Adipocyte (in vitro differentiated cells): ENCODE measurements at regions not wholly inside any gene's neighbourhood (a gene's known extent, or its start where the extent isn't known, plus 50 kb on each side); places are given as distances from the start of the nearest gene placed in this dataset.
"Not testable (repeated sequence)": the region's sequence is repeated elsewhere in the genome, so short reads cannot be mapped to it uniquely, and the experiment has no call there.

Source experiments
- DNase-seq: peaks from one replicate; pipeline ENCODE4 v3.0.0-alpha.2; 2015; ENCODE audit warnings: low read depth
- H3K27me3 ChIP-seq: replicated peaks from 2 replicates; pipeline ENCODE4 v1.7.0; 2013; ENCODE audit warnings: mild to moderate bottlenecking, low read length, moderate library complexity; ENCODE audit not compliant: control insufficient read depth, insufficient read depth
- H3K36me3 ChIP-seq: 2 replicates; pipeline ENCODE4 v1.7.0; 2013; ENCODE audit warnings: low read length, mild to moderate bottlenecking, moderate library complexity; ENCODE audit not compliant: control insufficient read depth, insufficient read depth, severe bottlenecking
- H3K4me1 ChIP-seq: 2 replicates; pipeline ENCODE4 v1.7.0; 2013; ENCODE audit warnings: mild to moderate bottlenecking, low read length, moderate library complexity; ENCODE audit not compliant: control insufficient read depth, insufficient read depth
- H3K4me3 ChIP-seq: 2 replicates; pipeline ENCODE4 v1.7.0; 2013; ENCODE audit warnings: mild to moderate bottlenecking, low read length, moderate library complexity
- H3K9ac ChIP-seq: 2 replicates; pipeline ENCODE4 v1.7.0; 2013; ENCODE audit warnings: mild to moderate bottlenecking, low read length, moderate library complexity
- H3K9me3 ChIP-seq: 2 replicates; pipeline ENCODE4 v1.7.0; 2013; ENCODE audit warnings: mild to moderate bottlenecking, low read length, moderate library complexity; ENCODE audit not compliant: control insufficient read depth

DNA sequence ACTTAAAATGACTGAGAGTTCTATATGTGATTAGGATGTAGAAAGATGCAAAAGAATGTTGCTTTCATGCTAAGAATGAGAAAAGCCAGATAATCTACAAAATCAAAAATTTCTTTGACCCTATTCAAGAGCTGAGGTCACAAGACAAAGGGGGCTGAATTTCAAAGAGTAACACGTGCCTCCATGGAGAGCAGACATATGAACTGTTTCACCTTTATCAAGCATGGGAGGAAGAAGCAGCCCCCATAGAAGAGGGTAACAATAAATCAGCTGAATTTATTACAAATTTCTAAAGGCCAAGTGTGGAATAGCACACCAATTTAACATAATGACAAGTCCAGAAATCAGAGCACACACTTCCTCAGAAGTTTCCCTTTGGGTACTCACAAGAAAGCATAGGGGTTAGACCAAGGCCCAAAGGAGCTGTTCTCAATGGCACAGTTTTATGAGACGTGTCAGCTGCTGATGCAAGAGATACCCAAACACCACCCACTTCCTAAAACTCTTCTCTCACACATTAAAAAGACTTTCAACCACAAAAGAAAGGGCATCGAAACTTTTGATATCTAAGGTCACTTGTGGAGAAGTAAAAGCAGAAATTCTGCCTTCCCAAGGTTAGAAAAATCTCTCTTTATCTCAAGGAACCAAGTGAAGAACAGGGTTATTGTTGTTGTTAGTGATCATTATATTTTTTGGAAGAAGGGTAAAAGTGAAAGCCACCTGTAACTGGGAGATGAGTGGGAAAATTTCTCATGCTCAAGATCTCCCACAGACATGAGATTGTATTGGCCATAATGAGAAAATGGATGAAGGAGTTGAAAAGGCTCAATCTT, 950.1 kb downstream of the TRIB2 start:
- no peak overlapping the region for H3K4me3 ChIP-seq
- H3K4me1 ChIP-seq, result peaks cover 7% of the 10 kb centered on the region
- H3K27me3 ChIP-seq, result no peaks in the 10 kb centered on the region
- peaks cover 3% of the 10 kb centered on the region for H3K9me3 ChIP-seq
- H3K36me3 ChIP-seq, result no peaks in the 10 kb centered on the region
- no peak overlapping the region for H3K9ac ChIP-seq
- no peak for DNase-seq

DNA sequence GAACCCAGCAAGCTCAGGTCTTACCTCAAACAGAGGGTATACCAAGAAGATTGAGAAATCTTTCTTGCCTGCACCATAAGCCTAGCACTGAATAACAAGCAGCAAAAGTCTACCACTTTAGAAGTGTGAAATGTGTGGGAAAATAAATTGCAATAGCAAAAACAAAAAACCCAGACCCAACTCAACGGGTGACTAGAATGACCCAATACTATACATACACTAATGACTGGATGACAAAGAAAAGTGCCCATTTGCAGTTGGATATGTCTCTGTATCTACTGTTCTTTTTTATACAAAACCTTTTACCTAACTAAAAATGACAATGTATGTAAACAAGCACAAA, 950.6 kb downstream of the TRIB2 start:
- peaks cover 3% of the 10 kb centered on the region for H3K9me3 ChIP-seq

DNA sequence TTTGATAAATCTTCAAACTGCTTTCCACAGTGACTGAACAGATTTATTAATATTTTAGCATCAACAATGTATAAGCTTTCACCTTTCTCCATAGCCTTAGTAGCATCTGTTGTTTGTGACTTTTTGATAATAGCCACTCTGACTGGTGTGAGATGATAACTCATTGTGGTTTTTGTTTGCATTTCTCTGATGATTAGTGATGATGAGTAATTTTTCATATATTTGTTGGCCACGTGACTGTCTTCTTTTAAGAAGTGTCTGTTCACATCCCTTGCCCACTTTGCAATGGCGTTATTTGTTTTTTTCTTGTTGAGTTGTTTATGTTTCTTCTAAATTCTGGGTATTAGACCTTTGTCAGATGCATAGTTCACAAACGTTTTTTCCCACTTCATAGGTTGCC, 952.9 kb downstream of the TRIB2 start:
- DNase-seq, result no peak

More for the DNA sequence above, 950.6 kb downstream of the TRIB2 start:
- no peaks in the 10 kb centered on the region for H3K36me3 ChIP-seq
- no peaks in the 10 kb centered on the region for H3K27me3 ChIP-seq
- H3K4me1 ChIP-seq, result peaks cover 3% of the 10 kb centered on the region
- no peak for DNase-seq
- H3K4me3 ChIP-seq, result no peak overlapping the region
- H3K9ac ChIP-seq, result no peak overlapping the region

DNA sequence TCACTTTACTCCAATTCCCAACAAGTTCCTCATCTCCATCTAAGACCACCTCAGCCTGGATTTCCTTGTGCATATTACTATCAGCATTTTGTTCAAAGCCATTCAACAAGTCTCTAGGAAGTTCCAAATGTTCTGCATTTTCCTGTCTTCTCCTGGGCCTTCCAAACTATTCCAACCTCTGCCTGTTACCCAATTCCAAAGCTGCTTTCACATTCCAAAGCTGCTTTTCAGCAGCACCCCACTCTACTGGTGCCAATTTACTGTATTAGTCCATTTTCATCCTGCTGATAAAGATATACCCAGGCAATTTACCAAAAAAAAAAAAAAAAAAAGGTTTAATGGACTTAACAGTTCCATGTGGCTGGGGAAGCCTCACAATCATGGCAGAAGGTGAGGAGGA, 957.1 kb downstream of the TRIB2 start:
- H3K9me3 ChIP-seq, H3K4me3 ChIP-seq, H3K36me3 ChIP-seq, H3K27me3 ChIP-seq: not testable (repeated sequence)
- DNase-seq, result peak; percentile 41
- Histone ChIP-seq H3K9ac (peak overlapping the region; percentile 36), H3K4me1 (peaks cover 34% of the 10 kb centered on the region)

More for the DNA sequence above, 952.9 kb downstream of the TRIB2 start:
- Histone ChIP-seq H3K4me1 (peaks cover 16% of the 10 kb centered on the region), H3K9me3 (peaks cover 3% of the 10 kb centered on the region), H3K27me3 (no peaks in the 10 kb centered on the region), H3K36me3 (no peaks in the 10 kb centered on the region), H3K4me3 (no peak overlapping the region), H3K9ac (no peak overlapping the region)

DNA sequence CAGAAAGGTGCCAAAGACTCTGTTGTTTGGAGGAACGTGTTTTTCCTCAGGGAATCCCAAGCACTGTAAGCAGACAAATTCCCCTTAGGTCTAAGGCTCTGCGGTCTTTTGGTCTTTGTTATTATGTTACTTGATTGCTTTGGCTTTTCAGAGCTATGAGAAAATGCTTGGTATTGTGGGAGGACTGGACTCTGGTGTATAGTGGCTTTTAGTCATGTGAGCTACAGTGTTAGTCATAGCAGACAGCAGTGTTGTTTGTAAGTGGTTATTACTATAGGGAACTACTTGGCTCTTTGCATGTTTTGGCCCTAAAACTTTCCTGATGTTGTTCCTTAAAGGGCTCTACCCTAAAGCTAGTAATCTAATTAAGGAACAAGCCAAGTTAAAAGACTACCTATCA, 956.2 kb upstream of the LRATD1 start:
- Histone ChIP-seq H3K4me1 (peaks cover 45% of the 10 kb centered on the region), H3K9ac (peak overlapping the region; percentile 45), H3K9me3 (no peaks in the 10 kb centered on the region), H3K4me3 (no peak overlapping the region), H3K27me3 (no peaks in the 10 kb centered on the region), H3K36me3 (no peaks in the 10 kb centered on the region)
- DNase-seq, result peak; percentile 78

DNA sequence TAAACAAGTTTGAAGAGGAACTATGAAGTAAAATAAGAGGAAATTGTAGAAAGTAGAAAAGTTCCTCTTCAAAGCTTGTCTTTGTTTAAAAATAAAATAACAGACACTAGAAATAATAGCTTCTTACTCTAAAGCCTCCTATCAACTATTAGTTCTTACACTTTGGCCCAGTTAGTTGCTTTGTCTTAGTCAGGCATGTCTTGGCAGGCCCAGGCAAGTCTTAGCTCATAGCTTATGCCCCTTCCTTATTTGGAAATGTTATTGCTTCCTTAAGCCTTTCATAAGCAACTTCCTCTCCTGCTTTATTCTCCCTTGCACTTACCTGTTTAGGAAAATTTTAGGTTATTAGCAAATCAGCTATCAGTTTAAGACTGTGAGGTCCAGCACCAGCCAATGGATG, 950.6 kb upstream of the LRATD1 start:
- peak overlapping the region; percentile 70 for H3K9ac ChIP-seq
- H3K4me3 ChIP-seq, result peak overlapping the region; percentile 68
- peaks cover 14% of the 10 kb centered on the region for H3K9me3 ChIP-seq
- H3K27me3 ChIP-seq, result no peaks in the 10 kb centered on the region
- H3K36me3 ChIP-seq, result no peaks in the 10 kb centered on the region
- DNase-seq, result peak; percentile 54
- peaks cover 36% of the 10 kb centered on the region for H3K4me1 ChIP-seq

DNA sequence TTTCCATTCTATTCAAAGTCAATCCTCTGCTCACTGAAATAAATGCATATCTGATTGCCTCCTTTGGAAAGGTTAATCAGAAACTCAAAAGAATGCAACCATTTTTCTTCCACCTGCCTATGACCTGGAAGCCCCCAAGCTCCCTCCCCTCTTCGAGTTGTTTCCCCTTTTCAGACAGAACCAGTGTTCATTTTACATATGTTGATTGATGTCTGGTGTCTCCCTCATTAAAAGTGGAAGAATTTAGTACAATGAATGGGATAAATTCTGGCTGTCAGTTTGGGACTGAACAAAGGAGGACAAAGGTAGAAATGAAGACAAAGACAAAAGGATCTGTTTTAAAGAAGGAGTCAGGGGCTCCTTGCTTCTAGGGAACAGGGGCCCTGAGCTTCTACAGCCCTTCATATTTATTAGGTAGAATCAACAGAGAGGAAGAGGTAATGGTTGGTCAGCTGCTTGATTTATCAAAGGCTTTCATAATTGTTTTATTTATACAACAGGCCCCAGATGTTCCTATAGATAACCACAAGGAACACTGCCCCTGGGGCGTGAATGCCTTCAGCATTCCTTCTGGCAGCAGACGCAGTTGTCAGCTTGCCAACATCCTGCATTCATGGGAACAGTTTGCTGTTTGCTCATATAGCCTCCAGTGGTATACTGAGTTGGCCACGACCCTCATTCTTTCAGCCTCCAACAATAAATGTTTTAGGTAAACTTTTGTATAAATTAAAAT, 949.8 kb upstream of the LRATD1 start:
- peaks cover 36% of the 10 kb centered on the region for H3K4me1 ChIP-seq
- peak overlapping the region; percentile 68 for H3K4me3 ChIP-seq
- peak overlapping the region; percentile 53 for H3K9ac ChIP-seq
- peaks cover 22% of the 10 kb centered on the region for H3K9me3 ChIP-seq
- H3K27me3 ChIP-seq, result no peaks in the 10 kb centered on the region
- DNase-seq, result peak; percentile 96
- H3K36me3 ChIP-seq, result no peaks in the 10 kb centered on the region

DNA sequence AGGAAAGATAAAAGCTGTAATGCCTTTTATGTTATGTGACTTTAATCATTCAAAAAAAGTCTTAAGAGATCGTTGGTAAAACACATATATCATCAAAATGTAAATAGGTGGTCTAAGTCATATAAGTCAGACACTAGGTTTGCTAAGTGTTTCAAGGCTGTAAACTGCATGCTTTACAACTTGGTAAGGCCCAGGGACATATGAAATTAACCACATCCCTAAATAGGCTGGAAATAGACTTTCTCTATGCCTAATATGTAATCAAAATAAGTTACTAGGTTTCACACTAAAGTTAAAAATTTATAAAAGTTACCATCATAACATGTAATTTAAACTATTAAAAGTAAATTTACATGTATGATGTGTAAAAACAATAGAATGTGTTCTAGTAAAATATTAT, 946.3 kb upstream of the LRATD1 start:
- Histone ChIP-seq H3K4me3 (no peak overlapping the region), H3K27me3 (no peaks in the 10 kb centered on the region), H3K9me3 (peaks cover 37% of the 10 kb centered on the region), H3K9ac (no peak overlapping the region), H3K36me3 (no peaks in the 10 kb centered on the region), H3K4me1 (peaks cover 25% of the 10 kb centered on the region)
- DNase-seq, result no peak

DNA sequence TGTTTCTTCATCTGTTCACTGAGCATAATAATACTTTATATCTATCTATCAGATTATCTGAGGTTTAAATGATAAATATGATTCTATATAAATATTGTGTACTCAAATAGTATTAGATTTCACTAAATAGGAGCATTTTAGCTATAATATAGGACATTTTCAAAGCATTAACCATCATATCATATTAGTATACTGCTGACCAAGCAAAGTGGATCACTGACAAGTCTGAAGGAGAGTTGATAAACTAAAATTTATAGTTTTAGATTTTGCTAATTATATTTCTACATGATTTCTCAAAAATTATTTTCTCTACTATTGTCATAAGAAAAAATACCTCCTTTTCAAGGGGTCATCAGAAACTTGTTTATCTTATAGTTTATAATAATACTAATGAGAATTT, 937.8 kb upstream of the LRATD1 start:
- Histone ChIP-seq H3K36me3 (no peaks in the 10 kb centered on the region), H3K27me3 (no peaks in the 10 kb centered on the region), H3K9ac (no peak overlapping the region), H3K9me3 (no peaks in the 10 kb centered on the region), H3K4me3 (no peak overlapping the region), H3K4me1 (no peaks in the 10 kb centered on the region)
- DNase-seq, result no peak

DNA sequence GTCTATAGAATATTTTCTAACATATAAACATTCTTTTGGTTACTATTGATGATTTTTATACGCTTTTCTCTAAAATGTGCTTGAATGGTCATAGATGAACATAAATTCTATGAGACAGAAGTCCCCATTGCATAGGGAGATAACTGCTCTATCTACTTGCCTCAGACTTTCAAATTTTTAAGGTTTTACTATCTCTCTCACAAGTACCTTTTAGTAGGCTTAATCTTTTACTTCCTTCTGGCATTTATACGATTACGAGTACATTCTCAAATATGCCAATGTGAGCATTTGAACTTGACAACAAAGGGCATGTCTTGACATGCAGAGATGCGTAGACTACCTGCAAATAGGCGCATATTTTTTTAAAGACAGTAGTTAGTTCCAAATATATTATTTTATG, 935.9 kb upstream of the LRATD1 start:
- Histone ChIP-seq H3K9me3 (no peaks in the 10 kb centered on the region), H3K4me3 (no peak overlapping the region), H3K36me3 (no peaks in the 10 kb centered on the region), H3K4me1 (no peaks in the 10 kb centered on the region), H3K27me3 (no peaks in the 10 kb centered on the region), H3K9ac (no peak overlapping the region)
- DNase-seq, result no peak

DNA sequence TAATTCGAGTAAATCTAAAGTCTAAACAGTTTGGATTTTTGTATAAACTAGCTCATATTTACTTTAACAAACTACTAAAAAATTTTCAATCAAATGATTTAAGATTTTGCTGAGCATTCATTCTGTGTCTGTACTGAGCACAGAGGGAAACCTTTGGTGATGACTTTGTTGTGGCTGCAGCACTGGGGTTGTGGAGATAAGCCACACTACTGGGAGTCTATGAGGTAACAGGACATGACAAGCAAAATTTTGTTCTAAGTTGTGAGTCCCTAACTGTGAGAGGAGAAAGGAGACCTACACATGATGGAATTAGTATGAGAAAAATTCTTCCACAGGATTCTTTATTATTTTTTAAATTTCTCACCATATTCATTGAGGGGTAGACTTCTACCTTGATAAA, 933.7 kb upstream of the LRATD1 start:
- no peak for DNase-seq
- Histone ChIP-seq H3K9me3 (no peaks in the 10 kb centered on the region), H3K4me3 (no peak overlapping the region), H3K4me1 (no peaks in the 10 kb centered on the region), H3K9ac (no peak overlapping the region), H3K36me3 (no peaks in the 10 kb centered on the region), H3K27me3 (no peaks in the 10 kb centered on the region)
